Panc1 (cell line): ENCODE measurements at regions not wholly inside any gene's neighbourhood (a gene's known extent, or its start where the extent isn't known, plus 50 kb on each side); places are given as distances from the start of the nearest gene placed in this dataset.

Source experiments
- POLR2AphosphoS5 ChIP-seq: IDR thresholded peaks from 2 replicates; pipeline ENCODE4 v1.6.1; 2012; ENCODE audit warnings: mild to moderate bottlenecking, low read depth, low read length, moderate library complexity
- SIN3A ChIP-seq: IDR thresholded peaks from 2 replicates; pipeline ENCODE4 v1.6.1; 2012; ENCODE audit warnings: low read depth, mild to moderate bottlenecking, low read length, moderate library complexity, borderline replicate concordance; ENCODE audit not compliant: insufficient read depth
- TCF7L2 ChIP-seq: IDR thresholded peaks from 2 replicates; pipeline ENCODE4 v1.6.1; 2011; ENCODE audit warnings: mild to moderate bottlenecking, low read depth, low read length, inconsistent platforms
- TF ChIP-seq, protein P1 (sequence below): fragments of 450-650 bp; IDR thresholded peaks from 2 replicates; pipeline ENCODE4 v1.5.1; 2017; ENCODE audit warnings: mild to moderate bottlenecking
- TF ChIP-seq, protein P2 (sequence below), 2 experiments: IDR thresholded peaks; 2 replicates each; pipeline ENCODE4 v1.6.1; 2011 to 2012; ENCODE audit warnings: low read depth in 2 of 2, control low read depth in 1 of 2, low read length in 1 of 2, mild to moderate bottlenecking in 1 of 2, moderate library complexity in 1 of 2; ENCODE audit not compliant: insufficient read depth in 1 of 2

DNA sequence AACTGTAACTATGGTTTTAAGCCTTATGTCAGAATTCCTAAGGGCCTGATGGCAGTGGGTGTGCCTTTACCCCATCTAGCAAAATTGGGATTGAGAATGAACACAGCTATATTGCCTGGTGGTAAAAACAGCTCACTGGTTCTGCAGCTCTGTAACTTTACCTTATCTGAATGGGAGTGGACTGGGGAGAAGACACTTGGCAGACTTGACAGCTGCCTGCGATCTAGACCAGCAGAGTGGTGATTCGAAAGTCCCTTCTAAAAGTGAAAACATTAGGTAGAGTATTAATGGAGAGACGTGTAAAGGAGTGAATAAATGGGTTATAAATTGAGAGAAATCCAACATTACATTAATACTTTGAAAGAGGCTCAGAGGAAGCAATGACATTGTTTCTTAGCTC is 289.1 kb upstream of the EDIL3 start:
- TF ChIP-seq, protein P1, sequence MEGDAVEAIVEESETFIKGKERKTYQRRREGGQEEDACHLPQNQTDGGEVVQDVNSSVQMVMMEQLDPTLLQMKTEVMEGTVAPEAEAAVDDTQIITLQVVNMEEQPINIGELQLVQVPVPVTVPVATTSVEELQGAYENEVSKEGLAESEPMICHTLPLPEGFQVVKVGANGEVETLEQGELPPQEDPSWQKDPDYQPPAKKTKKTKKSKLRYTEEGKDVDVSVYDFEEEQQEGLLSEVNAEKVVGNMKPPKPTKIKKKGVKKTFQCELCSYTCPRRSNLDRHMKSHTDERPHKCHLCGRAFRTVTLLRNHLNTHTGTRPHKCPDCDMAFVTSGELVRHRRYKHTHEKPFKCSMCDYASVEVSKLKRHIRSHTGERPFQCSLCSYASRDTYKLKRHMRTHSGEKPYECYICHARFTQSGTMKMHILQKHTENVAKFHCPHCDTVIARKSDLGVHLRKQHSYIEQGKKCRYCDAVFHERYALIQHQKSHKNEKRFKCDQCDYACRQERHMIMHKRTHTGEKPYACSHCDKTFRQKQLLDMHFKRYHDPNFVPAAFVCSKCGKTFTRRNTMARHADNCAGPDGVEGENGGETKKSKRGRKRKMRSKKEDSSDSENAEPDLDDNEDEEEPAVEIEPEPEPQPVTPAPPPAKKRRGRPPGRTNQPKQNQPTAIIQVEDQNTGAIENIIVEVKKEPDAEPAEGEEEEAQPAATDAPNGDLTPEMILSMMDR = no peak
- TF ChIP-seq, protein P2, sequence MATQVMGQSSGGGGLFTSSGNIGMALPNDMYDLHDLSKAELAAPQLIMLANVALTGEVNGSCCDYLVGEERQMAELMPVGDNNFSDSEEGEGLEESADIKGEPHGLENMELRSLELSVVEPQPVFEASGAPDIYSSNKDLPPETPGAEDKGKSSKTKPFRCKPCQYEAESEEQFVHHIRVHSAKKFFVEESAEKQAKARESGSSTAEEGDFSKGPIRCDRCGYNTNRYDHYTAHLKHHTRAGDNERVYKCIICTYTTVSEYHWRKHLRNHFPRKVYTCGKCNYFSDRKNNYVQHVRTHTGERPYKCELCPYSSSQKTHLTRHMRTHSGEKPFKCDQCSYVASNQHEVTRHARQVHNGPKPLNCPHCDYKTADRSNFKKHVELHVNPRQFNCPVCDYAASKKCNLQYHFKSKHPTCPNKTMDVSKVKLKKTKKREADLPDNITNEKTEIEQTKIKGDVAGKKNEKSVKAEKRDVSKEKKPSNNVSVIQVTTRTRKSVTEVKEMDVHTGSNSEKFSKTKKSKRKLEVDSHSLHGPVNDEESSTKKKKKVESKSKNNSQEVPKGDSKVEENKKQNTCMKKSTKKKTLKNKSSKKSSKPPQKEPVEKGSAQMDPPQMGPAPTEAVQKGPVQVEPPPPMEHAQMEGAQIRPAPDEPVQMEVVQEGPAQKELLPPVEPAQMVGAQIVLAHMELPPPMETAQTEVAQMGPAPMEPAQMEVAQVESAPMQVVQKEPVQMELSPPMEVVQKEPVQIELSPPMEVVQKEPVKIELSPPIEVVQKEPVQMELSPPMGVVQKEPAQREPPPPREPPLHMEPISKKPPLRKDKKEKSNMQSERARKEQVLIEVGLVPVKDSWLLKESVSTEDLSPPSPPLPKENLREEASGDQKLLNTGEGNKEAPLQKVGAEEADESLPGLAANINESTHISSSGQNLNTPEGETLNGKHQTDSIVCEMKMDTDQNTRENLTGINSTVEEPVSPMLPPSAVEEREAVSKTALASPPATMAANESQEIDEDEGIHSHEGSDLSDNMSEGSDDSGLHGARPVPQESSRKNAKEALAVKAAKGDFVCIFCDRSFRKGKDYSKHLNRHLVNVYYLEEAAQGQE (IDR thresholded peaks at IDR 0.05; ENCODE audit: insufficient read depth in 1 of 2, low read depth in 2 of 2, low read length in 1 of 2) = no peak
- TF ChIP-seq POLR2AphosphoS5 (no peak), TCF7L2 (no peak), SIN3A (no peak)
